Mesendoderm (in vitro differentiated cells): ENCODE measurements at regions not wholly inside any gene's neighbourhood (a gene's known extent, or its start where the extent isn't known, plus 50 kb on each side); places are given as distances from the start of the nearest gene placed in this dataset.

Experiments used
- DNase-seq: peaks from one replicate; pipeline ENCODE4 v3.0.0; 2013
- H2AK5ac ChIP-seq: 2 replicates; pipeline ENCODE4 v1.6.1; 2013; ENCODE audit warnings: low read length, inconsistent platforms
- H2BK120ac ChIP-seq: 2 replicates; pipeline ENCODE4 v1.6.1; 2013; ENCODE audit warnings: low read depth, mild to moderate bottlenecking, low read length, moderate library complexity, mixed read lengths
- H2BK15ac ChIP-seq: replicated peaks from 2 replicates; pipeline ENCODE4 v1.6.1; 2013; ENCODE audit warnings: low read depth, mild to moderate bottlenecking, moderate library complexity
- H2BK5ac ChIP-seq: 2 replicates; pipeline ENCODE4 v1.6.1; 2013; ENCODE audit warnings: low read length, inconsistent platforms
- H3K18ac ChIP-seq: 2 replicates; pipeline ENCODE4 v1.6.1; 2013; ENCODE audit warnings: mild to moderate bottlenecking, low read length, mixed read lengths
- H3K23ac ChIP-seq: one replicate; pipeline ENCODE4 v1.6.1; 2013; ENCODE audit warnings: low read length
- H3K27ac ChIP-seq: 2 replicates; pipeline ENCODE4 v1.5.1; 2013; ENCODE audit warnings: low read depth, mild to moderate bottlenecking, inconsistent platforms, low read length, moderate library complexity
- H3K27me3 ChIP-seq: 2 replicates; pipeline ENCODE4 v1.6.1; 2013; ENCODE audit warnings: low read length, control low read depth, mild to moderate bottlenecking, inconsistent platforms; ENCODE audit not compliant: insufficient read depth, poor library complexity
- H3K36me3 ChIP-seq: 2 replicates; pipeline ENCODE4 v1.6.1; 2013; ENCODE audit warnings: low read length, inconsistent platforms; ENCODE audit not compliant: control insufficient read depth, insufficient read depth
- H3K4ac ChIP-seq: one replicate; pipeline ENCODE4 v1.6.1; 2013; ENCODE audit warnings: low read depth, mild to moderate bottlenecking, low read length, moderate library complexity
- H3K4me1 ChIP-seq: 2 replicates; pipeline ENCODE4 v1.6.1; 2013; ENCODE audit warnings: low read depth, low read length, inconsistent platforms; ENCODE audit not compliant: control insufficient read depth
- H3K4me2 ChIP-seq: 2 replicates; pipeline ENCODE4 v1.6.1; 2013; ENCODE audit warnings: low read length
- H3K4me3 ChIP-seq: 2 replicates; pipeline ENCODE4 v1.5.1; 2013; ENCODE audit warnings: mild to moderate bottlenecking, low read length
- H3K56ac ChIP-seq: one replicate; pipeline ENCODE4 v1.6.1; 2013; ENCODE audit warnings: low read length
- H3K79me1 ChIP-seq: 2 replicates; pipeline ENCODE4 v1.6.1; 2013; ENCODE audit warnings: low read length, inconsistent platforms
- H3K79me2 ChIP-seq: 2 replicates; pipeline ENCODE4 v1.6.1; 2013; ENCODE audit warnings: mild to moderate bottlenecking, low read length; ENCODE audit not compliant: control insufficient read depth, insufficient read depth
- H3K9ac ChIP-seq: 2 replicates; pipeline ENCODE4 v1.6.1; 2013; ENCODE audit warnings: low read length, inconsistent platforms
- H4K5ac ChIP-seq: one replicate; pipeline ENCODE4 v1.6.1; 2013; ENCODE audit warnings: low read length
- H4K8ac ChIP-seq: one replicate; pipeline ENCODE4 v1.6.1; 2013; ENCODE audit warnings: low read depth, mild to moderate bottlenecking, control low read depth, low read length, moderate library complexity
- WGBS: extraction: QIAGEN DNeasy Blood & Tissue Kit; methylation state at CpG from one replicate; pipeline ENCODE4 v1.1.7; 2013; ENCODE audit warnings: low lambda C conversion rate, missing lambda C conversion rate; ENCODE audit not compliant: insufficient coverage; ENCODE audit errors: extremely low coverage; 5-methylcytosine and 5-hydroxymethylcytosine counted together

DNA sequence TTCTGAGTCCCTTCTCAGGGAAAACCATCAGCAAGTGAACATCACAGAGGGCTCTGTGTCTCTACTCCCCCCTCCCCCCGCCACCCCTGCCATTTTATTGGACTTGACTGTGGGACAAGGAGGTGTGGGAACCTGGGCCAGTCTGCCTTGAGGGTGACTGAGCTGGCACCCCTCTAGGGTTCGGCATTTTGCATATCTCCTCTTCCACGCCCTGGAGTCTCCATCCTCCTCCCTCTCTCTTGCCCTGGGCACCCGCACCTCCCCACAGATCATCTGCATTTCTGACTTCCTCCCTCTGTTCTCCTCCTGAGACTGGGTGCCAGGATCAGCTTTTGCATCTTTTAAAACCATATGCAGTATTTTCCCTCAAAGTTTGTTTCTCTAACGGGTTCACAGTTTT, 107.1 kb upstream of the ERRFI1 start:
- Histone ChIP-seq H3K27me3 (no peaks in the 10 kb centered on the region), H3K4me1 (no peaks in the 10 kb centered on the region), H3K9ac (no peak overlapping the region), H3K4me2 (no peak overlapping the region), H3K4me3 (no peak overlapping the region), H3K79me1 (no peaks in the 10 kb centered on the region), H2BK15ac (no peak overlapping the region), H3K18ac (no peak overlapping the region), H4K5ac (no peak overlapping the region), H3K4ac (no peak overlapping the region), H3K27ac (no peak overlapping the region), H4K8ac (no peak overlapping the region), H2AK5ac (no peak overlapping the region), H3K36me3 (no peaks in the 10 kb centered on the region), H3K56ac (no peak overlapping the region), H3K79me2 (no peaks in the 10 kb centered on the region), H2BK120ac (no peak overlapping the region), H2BK5ac (no peak overlapping the region), H3K23ac (no peak overlapping the region)
- DNase-seq, result peak; percentile 38
- WGBS, result 100% methylated on average over 1 of the region's 5 CpGs

DNA sequence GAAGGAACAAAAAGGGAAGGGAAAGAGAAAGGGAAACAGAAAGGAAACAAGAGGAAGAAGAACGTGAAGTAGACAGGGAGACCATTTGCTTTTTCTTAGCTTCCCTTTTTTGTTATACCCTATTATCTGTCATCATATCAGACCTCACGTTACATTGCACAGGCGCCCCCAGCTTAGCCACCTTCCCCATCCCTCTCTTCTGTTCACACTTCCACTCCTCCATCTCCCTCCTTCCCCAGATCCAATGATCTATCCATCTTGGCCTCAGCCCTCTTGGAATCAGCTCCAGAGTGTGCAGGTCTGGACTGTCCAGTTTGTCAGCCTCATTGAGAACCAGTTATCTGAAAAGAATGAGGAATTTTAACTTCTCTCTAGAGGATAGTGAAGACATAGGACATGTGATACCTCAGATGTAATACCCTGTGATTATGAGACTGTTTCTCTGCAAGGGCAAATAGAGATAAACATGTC, 101.1 kb upstream of the ERRFI1 start:
- Histone ChIP-seq H3K4ac (no peak overlapping the region), H2BK15ac (no peak overlapping the region), H3K27ac (no peak overlapping the region), H3K79me1 (no peaks in the 10 kb centered on the region), H3K4me2 (no peak overlapping the region), H3K27me3 (no peaks in the 10 kb centered on the region), H3K4me3 (no peak overlapping the region), H2BK5ac (no peak overlapping the region), H3K4me1 (no peaks in the 10 kb centered on the region), H3K18ac (no peak overlapping the region), H3K9ac (no peak overlapping the region), H2BK120ac (no peak overlapping the region), H3K79me2 (no peaks in the 10 kb centered on the region), H3K56ac (no peak overlapping the region), H3K36me3 (no peaks in the 10 kb centered on the region), H2AK5ac (no peak overlapping the region), H4K5ac (no peak overlapping the region), H3K23ac (no peak overlapping the region), H4K8ac (no peak overlapping the region)
- no peak for DNase-seq
- no CpG with 5 or more reads among the region's 3 CpGs for WGBS

DNA sequence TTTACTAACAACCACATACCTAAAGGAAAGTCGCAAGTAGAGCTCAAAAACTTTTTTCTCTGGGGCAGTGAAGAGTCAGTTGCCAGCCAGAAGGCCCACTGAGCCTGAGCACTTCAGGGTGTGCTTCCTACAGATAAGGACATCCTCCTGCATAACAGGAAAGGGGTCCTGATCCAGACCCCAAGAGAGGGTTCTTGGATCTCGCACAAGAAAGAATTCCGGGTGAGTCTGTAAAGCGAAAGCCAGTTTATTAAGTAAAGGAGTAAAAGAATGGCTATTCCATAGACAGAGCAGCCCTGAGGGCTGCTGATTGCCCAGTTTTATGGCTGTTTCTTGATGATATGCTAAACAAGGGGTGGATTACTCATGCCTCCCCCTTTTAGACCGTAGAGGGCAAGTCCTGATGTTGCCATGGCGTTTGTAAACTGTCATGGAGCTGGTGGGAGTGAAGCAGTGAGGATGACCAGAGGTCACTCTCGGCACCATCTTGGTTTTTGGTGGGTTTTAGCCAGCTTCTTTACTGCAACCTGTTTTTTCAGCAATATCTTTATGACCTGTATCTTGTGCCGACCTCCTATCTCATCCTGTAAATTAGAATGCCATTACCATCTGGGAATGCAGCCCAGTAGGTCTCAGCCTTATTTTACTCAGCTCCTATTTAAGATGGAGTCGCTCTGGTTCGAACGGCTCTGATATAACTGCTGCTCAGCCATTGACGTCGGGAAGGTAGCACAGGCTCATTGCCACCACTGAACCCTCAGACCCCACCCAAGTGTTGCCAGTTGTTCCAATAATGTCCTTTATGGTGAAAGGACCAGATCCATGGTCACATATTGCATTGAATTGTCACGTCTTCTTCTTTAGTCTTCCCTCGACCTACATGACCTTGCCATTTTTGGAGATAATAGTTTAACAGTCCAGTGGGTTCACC, 96.6 kb upstream of the ERRFI1 start:
- H3K36me3 ChIP-seq, result no peaks in the 10 kb centered on the region
- no peak overlapping the region for H2AK5ac ChIP-seq
- H3K18ac ChIP-seq, result no peak overlapping the region
- H4K8ac ChIP-seq, result no peak overlapping the region
- no peak overlapping the region for H2BK15ac ChIP-seq
- H3K27ac ChIP-seq, result no peak overlapping the region
- no CpG with 5 or more reads among the region's 15 CpGs for WGBS
- H2BK5ac ChIP-seq, result no peak overlapping the region
- no peak overlapping the region for H3K4me3 ChIP-seq
- H3K27me3 ChIP-seq, result no peaks in the 10 kb centered on the region
- peak; percentile 72 for DNase-seq
- H3K56ac ChIP-seq, result no peak overlapping the region
- no peak overlapping the region for H4K5ac ChIP-seq
- H3K4me2 ChIP-seq, result no peak overlapping the region
- no peak overlapping the region for H3K4ac ChIP-seq
- no peak overlapping the region for H3K23ac ChIP-seq
- H3K9ac ChIP-seq, result no peak overlapping the region
- H3K4me1 ChIP-seq, result peaks cover 6% of the 10 kb centered on the region
- no peaks in the 10 kb centered on the region for H3K79me1 ChIP-seq
- no peak overlapping the region for H2BK120ac ChIP-seq
- no peaks in the 10 kb centered on the region for H3K79me2 ChIP-seq

DNA sequence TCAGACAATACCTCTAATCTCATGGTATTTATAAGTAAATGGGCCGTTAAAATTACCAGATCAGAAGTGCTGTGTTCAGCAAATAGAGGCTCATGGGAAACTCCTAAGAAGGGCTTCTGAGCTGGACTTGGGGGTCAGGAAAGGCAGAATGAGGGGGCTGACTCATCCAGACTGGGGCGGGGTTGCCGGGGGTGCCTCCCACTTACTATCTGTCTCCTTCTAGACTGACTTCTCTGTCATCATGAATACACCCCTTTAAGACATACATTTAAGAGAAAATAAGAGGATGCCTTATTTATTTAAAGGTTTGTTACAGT, 96.0 kb upstream of the ERRFI1 start:
- H3K56ac ChIP-seq, result no peak overlapping the region
- no peak overlapping the region for H4K8ac ChIP-seq
- no peaks in the 10 kb centered on the region for H3K36me3 ChIP-seq
- no peak overlapping the region for H3K4me3 ChIP-seq
- no peak overlapping the region for H3K18ac ChIP-seq
- H3K79me1 ChIP-seq, result no peaks in the 10 kb centered on the region
- H3K23ac ChIP-seq, result no peak overlapping the region
- no peaks in the 10 kb centered on the region for H3K79me2 ChIP-seq
- H2AK5ac ChIP-seq, result no peak overlapping the region
- no peak for DNase-seq
- no peak overlapping the region for H4K5ac ChIP-seq
- no peaks in the 10 kb centered on the region for H3K27me3 ChIP-seq
- no peak overlapping the region for H3K4ac ChIP-seq
- H2BK120ac ChIP-seq, result no peak overlapping the region
- WGBS, result no CpG with 5 or more reads among the region's 3 CpGs
- H2BK5ac ChIP-seq, result no peak overlapping the region
- no peak overlapping the region for H2BK15ac ChIP-seq
- no peak overlapping the region for H3K27ac ChIP-seq
- H3K4me1 ChIP-seq, result peaks cover 6% of the 10 kb centered on the region
- no peak overlapping the region for H3K9ac ChIP-seq
- H3K4me2 ChIP-seq, result no peak overlapping the region

DNA sequence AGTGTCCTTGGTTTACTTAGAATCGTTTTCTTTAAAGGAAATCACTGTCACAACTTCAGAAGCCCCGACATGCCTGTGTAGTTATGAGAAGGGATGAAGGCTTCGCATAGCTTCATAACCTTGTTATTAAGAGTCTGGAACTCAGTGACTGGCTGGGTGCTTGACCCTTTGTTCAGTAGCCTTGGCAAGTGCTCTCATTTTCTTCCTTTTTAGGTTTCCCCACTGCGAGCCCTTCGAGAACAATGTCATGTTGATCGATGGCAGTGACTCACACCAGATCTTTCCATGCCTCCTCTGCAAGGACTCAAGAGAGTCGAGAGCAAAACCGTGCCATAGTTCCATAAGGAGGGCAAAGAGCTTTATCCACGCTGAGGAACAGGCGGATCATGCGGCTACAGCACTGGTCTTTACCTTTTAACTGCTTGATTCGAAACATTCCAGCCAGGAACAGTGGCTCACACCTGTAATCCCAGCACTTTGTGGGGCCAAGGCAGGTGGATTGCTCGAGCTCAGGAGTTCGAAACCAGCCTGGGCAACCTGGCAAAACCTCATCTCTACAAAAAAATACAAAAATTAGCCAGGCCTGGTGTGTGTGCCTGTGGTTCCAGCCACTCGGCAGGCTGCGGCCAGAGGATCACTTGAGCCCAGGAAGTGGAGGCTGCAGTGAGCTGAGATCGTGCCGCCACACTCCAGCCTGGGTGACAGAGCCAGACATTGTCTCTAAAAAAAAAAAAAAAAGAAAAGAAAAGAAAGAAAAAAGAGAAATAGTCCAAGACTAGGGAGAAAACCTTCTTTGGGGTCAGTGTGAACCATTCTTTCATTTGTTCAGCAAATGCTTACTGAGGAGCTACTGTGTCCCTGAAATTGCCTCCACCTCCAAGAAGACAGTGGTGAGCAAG, 95.4 kb upstream of the ERRFI1 start:
- H2BK15ac ChIP-seq, result no peak overlapping the region
- H3K23ac ChIP-seq, result no peak overlapping the region
- peak overlapping the region; percentile 6 for H3K56ac ChIP-seq
- DNase-seq, result peak; percentile 61
- no peaks in the 10 kb centered on the region for H3K79me1 ChIP-seq
- no peak overlapping the region for H3K9ac ChIP-seq
- H3K4me3 ChIP-seq, result no peak overlapping the region
- no peak overlapping the region for H2AK5ac ChIP-seq
- H3K36me3 ChIP-seq, result no peaks in the 10 kb centered on the region
- peaks cover 6% of the 10 kb centered on the region for H3K4me1 ChIP-seq
- H2BK120ac ChIP-seq, result no peak overlapping the region
- no peak overlapping the region for H3K4ac ChIP-seq
- no peak overlapping the region for H3K27ac ChIP-seq
- H3K27me3 ChIP-seq, result no peaks in the 10 kb centered on the region
- no CpG with 5 or more reads among the region's 18 CpGs for WGBS
- H2BK5ac ChIP-seq, result no peak overlapping the region
- no peak overlapping the region for H3K4me2 ChIP-seq
- no peaks in the 10 kb centered on the region for H3K79me2 ChIP-seq
- peak overlapping the region; percentile 29 for H3K18ac ChIP-seq
- H4K5ac ChIP-seq, result no peak overlapping the region
- no peak overlapping the region for H4K8ac ChIP-seq
